GM19023 (cell line): ENCODE measurements at regions not wholly inside any gene's neighbourhood (a gene's known extent, or its start where the extent isn't known, plus 50 kb on each side); places are given as distances from the start of the nearest gene placed in this dataset.
"Not testable (repeated sequence)": the region's sequence is repeated elsewhere in the genome, so short reads cannot be mapped to it uniquely, and the experiment has no call there.

Experiments
- ATAC-seq: cut with Tn5 transposase; IDR thresholded peaks from one replicate; pipeline ENCODE4 v1.9.1; 2021; ENCODE audit warnings: mild to moderate bottlenecking, moderate library complexity; ENCODE audit not compliant: unreplicated experiment

DNA sequence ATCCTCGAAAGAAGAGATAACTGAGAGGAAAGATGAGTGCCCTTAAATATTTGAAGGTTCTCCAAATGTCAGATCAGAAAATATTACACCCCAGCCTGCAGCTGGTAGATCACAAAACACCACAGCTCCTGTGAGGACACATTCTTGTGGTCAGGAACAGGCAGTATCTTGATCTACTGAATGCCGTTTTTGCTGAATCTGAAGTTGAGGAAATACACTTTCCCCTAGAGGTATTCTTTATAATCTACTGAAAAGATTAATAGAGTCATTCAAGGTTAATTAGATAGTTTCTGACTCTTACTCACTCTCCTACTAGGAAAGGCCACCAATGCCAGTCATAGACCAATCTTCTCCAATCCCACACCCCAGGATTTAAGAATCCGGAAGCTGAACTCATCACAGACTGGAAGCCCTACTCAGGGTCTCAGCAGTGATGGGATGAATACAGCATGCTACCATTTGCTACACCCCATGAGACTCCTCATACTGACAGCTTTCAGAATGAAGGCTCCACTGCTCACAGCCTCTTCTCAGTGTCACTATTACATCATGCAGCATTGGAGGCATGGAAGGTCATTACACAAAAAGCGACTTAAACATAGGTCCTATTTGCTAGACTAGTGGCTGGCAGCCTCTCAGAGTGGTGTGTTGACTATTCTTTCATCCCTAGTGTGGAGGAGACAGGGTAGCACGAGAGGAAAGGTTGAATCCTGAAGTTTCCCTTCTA lies 143.9 kb upstream of the SLC1A3 start:
- ATAC-seq = no peak

DNA sequence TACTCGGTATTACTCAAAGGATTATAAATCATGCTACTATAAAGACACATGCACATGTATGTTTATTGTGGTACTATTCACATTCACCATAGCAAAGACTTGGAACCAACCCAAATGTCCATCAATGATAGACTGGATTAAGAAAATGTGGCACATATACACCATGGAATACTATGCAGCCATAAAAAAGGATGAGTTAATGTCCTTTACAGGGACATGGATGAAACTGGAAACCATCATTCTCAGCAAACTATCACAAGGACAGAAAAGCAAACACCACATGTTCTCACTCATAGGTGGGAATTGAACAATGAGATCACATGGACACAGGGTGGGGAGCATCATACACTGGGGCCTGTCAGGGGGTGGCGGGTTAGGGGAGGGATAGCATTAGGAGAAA lies 130.5 kb upstream of the SLC1A3 start:
- ATAC-seq = not testable (repeated sequence)

DNA sequence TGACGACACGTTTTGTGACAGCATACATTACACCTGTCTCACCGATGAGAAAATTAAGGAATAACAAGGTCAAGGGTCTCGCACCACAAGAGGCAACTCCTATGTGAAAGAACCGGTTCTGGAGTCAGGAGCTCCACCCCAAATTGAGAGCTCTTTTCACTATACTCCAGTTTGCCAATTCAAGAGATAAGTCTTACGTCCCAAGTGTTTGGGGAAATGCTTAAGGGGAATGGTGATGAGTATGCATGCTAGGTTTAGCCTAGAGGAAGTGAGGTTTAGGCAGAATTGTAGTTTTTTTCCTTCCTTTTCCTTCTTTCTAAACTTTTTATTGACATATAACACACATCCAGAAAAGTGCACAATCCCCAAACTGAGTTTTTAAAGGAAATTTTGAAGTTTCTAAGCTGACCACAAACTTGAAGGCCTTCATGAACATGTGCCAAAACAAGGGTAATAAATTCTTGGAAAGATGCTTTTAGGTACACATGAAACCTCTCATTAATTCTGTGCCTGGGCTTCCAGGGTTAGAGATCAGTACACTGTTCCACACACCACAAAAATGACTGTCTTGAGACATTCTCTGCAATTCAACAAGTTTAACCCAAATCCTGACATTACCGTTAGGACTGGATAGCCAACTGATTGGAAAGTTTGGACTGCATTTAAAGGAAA lies 127.6 kb upstream of the SLC1A3 start:
- no peak for ATAC-seq

DNA sequence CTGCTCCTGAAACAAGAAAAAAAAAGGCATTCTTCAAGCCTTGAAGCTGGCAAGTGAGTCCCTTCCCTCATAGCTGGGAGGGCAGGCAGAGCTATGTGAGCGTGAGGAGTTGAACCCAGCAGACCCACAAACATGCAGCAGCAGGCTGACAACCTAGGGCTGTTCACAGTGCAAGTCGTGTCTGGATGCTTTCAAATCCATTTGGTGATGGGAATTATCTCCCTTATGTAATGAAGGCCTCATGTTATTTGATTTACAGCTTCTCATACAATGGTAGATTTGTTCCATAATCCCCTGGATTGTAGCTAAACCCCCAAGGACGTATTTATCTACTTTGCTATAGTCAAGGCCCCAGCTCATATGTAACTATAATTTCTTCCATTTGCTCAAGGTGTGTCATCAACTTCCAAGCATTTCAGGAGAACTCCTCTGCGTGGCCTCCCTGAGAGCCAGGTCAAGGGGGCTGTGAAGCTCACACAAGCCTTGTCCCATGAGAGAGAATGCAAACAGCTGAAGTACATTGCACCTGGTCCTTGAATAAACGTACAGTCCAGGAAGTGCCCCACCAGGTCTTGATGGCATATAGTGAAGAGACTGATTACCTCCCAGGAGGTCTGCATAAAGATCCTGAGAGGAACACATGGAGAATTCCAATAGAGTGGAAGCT lies 124.8 kb upstream of the SLC1A3 start:
- no peak for ATAC-seq

DNA sequence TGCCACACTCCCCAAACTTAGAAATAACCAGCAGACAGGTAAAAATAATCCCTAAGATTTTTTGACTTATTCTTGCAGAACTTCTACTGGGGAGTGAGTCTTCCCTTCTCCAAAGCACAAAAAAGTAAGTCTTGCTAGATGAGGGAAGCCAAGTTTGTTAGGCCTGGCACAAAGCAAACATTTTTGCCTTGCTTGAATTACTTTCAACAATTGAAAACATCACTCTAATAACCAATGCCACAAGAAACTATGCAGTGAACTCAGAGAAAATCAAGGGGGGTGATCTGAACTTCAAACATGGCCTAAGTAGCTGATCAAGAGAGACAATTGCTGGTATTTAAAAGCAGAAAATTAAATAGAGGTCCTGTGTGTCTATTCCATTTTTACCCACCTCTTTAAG lies 123.6 kb upstream of the SLC1A3 start:
- no peak for ATAC-seq

DNA sequence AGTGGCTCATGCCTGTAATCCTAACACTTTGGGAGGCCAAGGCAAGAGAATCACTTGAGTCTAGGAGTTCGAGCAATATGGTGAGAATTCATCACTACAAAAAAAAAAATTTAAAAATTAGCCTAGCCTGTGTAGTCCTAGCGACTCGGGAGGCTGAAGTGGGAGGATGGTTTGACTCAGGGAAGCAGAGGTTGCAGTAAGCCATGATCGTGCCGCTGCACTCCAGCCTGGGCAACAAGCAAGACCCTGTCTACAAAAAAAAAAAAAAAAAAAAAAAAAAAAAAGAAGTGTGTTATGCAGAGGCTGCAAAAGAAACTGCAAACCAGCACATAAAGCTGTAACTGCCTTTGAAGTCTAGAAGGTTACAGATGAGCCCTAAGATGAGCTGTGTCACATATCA lies 116.9 kb upstream of the SLC1A3 start:
- ATAC-seq = no peak

DNA sequence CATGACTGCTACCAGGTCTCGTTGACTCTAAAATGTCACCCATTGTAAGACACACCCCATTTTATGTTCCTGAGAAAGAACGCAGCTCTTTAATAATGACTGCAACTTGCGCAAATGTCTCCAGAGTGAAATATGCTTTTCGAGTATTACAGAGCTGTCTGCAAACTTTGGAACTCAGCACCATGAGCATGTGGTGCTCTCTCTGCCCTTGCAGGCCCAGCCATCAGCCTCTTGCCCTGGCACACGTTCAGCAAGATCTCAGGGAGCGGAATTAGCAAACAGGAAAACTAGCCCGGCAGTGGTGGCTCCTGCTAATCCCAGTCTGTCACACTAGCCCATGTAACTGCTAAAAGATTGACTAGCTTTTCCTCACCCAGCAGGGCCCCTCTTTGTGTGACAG lies 114.5 kb upstream of the SLC1A3 start:
- ATAC-seq = no peak

DNA sequence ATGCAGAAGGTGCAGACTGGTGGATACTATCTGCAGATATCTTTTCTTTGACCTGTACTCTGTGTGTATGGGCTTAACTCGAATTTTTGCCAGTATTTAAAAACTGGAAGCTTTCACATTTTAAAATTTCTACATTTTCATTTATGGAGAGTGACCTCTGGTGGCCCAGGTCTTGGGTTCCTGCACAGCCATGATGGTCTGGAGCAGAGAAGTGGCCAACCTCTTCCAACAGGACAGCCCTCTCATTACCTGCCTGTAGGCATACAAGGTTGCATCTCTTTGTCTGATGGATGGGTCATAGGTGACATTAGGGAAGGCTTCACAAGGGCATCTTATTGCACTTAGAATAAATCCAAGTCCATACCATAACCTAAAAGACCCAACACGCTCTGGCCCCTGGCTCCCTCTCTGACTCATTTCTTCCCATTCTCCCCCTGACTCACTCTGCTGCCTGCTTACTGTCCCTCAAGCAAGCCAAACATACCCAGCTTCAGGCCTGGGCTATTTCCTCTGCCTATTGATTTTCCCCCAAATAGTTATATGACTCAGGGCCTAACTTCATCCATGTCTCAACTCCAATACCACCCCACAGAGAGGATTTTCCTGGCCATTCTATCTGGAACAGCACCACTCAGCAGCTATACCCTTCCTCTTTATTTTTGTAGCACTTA lies 113.3 kb upstream of the SLC1A3 start:
- no peak for ATAC-seq

DNA sequence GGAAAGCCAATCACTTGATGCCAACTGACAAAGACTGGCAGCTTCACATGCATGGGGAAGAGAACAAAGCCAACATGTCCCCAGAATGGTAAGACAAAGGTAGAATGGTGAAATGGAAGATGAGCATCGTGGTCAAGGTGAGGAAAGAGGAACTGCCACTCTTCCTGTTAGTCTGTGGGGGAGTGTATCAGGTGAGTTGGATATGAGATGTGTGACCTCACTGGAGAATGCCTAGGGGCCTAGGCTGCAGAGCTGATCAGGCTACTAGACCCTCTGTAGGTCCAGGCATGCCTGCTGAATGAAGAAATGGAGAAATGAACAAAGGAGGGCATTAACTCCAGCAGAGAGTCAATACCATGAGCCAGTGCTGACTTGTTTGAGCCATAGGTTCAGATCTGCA lies 112.4 kb upstream of the SLC1A3 start:
- no peak for ATAC-seq

DNA sequence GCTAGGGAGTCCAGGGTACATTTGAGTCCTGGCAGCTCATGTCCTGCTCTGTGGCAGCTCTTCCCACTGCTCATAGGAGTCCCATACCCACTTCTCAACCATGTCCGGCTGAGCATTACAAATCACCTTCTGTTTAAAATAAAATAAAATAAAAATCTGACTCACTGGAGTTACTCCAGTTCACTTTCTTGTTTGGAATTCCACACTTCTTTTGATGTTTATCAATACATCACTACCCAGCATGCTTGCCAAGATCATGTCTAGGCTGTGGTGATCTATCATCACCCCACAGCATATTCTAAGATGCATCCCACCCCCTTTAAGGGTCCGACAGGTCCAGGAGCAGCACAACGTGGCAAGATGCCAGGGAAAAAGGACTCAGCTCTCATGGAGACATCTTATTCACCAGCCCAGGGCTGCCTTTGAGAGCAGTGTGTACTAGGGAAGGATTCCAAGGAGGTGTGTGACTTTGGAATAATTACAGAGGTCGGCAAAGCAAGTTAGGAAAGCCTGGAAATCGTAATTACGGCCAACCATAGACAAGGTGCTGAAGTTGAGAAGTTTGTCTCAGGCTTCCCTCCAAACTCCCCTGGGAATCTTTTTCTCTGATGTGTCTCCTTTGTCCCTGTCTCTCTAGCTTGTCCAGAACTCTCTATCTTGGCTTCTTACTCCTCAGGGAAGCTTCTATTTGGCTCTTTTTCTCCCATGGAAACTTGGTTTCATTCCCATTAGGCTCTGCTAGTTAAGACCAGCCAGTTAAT lies 111.4 kb upstream of the SLC1A3 start:
- no peak for ATAC-seq

DNA sequence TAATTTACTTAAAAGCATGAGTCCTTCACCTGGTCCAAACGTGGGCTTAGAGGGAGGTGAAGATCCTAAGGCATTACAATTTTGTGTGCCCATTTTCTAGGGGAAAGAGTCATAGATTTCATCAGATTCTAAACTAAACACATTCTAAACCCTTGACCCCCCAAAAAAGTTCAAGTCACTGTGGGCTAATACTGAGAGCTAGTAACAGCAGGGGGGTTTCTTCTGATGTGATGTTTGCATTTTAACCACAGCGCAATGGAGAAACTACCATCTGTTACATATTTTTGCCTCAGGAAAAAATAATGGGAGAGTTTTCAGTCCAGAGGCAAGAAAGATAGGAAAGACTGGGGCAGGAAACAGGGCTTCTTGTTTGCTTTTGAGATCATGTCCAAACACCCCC lies 110.8 kb upstream of the SLC1A3 start:
- ATAC-seq = no peak

DNA sequence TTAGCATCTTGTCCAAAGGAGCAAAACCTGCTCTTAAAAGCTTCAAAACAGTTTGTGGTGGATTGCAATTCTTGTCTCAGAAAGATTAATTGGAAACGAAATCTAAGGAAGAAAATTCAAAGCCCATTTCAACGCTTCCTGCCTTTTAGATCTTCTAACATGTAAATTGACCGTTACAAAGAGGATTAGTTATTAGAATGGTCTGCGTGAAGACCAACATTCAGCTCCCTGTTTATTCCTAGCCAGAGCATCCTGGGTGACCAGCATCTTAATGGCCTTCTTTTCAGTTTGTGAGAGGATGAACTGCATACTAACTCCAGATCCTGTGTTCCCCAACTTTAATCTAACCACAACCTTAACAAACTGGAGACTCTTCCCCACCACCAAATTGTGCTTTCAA lies 109.9 kb upstream of the SLC1A3 start:
- ATAC-seq = no peak

DNA sequence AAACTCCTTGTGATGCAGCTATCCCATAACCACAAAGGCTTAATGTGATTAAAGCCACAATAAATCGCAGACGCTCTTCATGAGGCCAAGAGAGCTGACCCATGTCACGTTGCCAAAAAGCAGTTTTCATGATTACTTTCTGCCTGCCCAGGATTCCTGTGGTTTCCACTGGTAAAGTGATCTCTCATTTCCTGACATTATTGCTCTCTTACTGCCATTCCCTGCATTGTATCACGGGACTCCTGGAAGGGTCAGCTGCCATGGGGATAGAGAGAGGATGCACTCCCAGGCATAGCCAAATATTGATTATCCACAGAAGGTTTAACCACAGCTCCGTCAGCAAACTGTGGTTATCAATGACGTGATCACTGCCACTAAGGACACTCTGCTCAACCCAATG lies 103.8 kb upstream of the SLC1A3 start:
- ATAC-seq = no peak

DNA sequence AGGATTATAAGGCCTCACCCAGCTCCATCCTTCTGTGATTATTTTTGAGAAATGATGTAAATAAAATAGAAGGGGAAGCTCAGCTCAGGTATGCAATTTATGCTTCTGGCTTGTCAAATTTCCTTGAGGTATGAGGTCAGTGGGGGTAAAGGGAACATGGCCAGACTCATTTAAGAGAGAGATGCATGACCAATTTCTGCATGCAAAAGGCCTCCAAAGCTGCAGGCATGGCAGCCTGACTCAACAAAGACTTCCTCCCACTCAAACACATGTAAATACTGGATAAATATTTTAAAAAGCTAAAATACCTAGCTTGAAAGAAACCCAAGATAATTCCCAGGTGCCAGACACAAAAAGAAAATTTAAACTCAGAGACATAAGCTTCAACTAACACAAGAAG lies 101.4 kb upstream of the SLC1A3 start:
- ATAC-seq = no peak

DNA sequence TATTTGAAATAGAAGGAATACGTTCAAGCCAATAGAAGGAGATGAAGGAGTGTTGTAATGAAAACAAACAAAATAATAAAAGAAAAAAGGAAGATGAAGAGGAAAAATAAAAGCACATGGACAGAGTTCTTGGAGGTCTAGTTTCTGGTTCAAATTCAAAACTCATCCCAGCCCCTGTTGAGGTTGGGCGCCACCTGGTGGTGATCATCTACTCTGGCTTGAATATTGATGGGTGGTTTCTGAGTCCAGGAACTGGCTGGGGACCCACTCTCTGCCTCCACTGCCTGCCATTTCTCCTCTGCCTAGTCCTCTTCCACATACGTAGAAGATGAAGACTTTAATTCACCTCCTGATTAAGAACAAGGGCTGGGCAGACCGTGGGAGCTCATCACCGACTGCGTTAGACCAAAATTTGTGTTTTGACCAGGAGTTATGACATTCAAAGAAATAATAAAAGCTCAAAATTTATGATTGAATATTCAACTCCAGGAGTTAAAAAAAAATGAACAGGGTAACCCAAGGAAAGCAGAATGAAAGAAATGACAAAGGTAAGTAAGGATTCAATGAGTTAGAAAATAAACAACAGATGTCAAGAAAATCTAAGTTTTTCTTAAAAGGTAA lies 99.0 kb upstream of the SLC1A3 start:
- no peak for ATAC-seq

DNA sequence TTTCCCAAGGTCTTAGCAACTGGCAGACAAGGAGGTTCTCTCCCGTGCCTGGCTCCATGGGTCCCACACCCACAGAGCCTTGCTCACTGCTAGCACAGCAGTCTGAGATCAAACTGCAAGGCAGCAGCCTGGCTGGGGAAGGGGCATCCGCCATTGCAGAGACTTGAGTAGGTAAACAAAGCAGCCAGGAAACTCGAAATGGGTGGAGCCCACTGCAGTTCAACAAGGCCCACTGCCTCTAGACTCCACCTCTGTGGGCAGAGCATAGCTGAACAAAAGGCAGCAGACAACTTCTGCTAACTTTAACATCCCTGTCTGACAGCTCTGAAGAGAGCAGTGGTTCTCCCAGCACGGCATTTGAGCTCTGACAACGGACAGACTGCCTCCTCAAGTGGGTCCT lies 98.1 kb upstream of the SLC1A3 start:
- not testable (repeated sequence) for ATAC-seq

DNA sequence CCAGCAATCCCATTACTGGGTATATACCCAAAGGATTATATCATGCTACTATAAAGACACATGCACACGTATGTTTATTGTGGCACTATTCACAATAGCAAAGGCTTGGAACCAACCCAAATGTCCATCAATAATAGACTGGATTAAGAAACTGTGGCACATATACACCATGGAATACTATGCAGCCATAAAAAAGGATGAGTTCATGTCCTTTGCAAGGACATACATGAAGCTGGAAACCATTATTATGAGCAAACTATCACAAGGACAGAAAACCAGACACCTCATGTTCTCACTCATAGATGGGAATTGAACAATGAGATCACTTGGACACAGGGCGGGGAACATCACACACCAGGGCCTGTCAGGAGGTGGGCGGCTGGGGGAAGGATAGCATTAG lies 92.8 kb upstream of the SLC1A3 start:
- not testable (repeated sequence) for ATAC-seq

DNA sequence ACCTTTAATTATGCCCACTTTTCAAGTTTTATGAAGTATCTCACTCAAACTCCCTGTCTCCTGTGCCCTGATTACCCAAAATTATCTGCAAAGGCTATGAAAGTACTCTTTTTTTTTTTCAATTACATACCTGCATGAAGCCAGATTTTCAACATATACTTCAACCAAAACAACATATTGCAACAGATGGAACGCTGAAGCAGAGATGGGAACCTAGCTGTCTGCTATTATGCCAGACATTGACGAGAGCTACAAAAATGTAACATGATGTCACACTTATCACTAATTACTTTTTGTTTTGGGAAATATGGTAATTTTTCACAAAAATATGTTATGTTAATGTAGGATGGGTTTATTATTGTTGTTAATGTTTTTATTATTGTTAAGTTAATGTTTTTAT lies 86.5 kb upstream of the SLC1A3 start:
- ATAC-seq = no peak

DNA sequence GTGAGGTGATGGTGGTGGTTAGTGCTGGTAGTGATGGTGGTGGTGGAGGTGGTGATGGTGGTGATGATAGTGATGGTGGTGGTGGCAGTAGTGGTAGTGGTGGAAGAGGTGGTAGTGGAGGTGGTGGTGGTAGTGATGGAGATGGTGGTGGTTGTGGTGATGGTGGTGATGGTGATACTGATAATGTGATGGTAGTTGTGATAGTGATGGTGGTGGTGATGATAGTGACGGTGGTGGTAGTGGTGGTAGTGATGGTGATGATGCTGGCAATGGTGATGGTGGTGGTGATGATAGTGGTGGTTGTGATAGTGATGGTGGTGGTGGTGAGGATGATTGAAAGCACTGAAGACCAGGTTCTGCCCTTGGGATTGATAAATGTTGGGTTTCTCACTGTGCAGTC lies 85.2 kb upstream of the SLC1A3 start:
- no peak for ATAC-seq
